SK-N-SH treated with all-trans-retinoic acid at 6 μM for 48 hours (cell line): ENCODE measurements at regions not wholly inside any gene's neighbourhood (a gene's known extent, or its start where the extent isn't known, plus 50 kb on each side); places are given as distances from the start of the nearest gene placed in this dataset.

ENCODE experiments used
- ATAC-seq: fragments of 200-7000 bp; cut with Tn5 transposase; 3 replicates; pipeline ENCODE4 v1.9.1; 2020; ENCODE audit warnings: mild to moderate bottlenecking, moderate library complexity
- ARNTL ChIP-seq: fragments of 450-650 bp; formaldehyde crosslinking; IDR thresholded peaks from 2 replicates; pipeline ENCODE4 v1.5.0; 2020; ENCODE audit warnings: low read depth, mild to moderate bottlenecking, moderate library complexity, borderline replicate concordance
- CREB5 ChIP-seq: fragments of 250-450 bp; sonication (Bioruptor Pico); IDR thresholded peaks from 2 replicates; pipeline ENCODE4 v1.5.1; 2020; ENCODE audit warnings: low read depth, mild to moderate bottlenecking, moderate library complexity
- CSDC2 ChIP-seq: fragments of 250-450 bp; sonication (Bioruptor Pico); IDR thresholded peaks from 2 replicates; pipeline ENCODE4 v1.5.0; 2020; ENCODE audit warnings: mild to moderate bottlenecking, moderate library complexity
- CSRNP3 ChIP-seq: fragments of 250-450 bp; sonication (Bioruptor Pico); IDR thresholded peaks from 2 replicates; pipeline ENCODE4 v1.5.1; 2021; ENCODE audit warnings: mild to moderate bottlenecking, moderate library complexity
- ESRRG ChIP-seq: fragments of 250-450 bp; sonication (Bioruptor Pico); IDR thresholded peaks from 2 replicates; pipeline ENCODE4 v1.6.1; 2021; ENCODE audit warnings: mild to moderate bottlenecking
- GLIS3 ChIP-seq: fragments of 250-450 bp; sonication (Bioruptor Pico); IDR thresholded peaks from 2 replicates; pipeline ENCODE4 v1.5.0; 2020; ENCODE audit warnings: mild to moderate bottlenecking, moderate library complexity
- ISL1 ChIP-seq: fragments of 250-450 bp; sonication (Bioruptor Pico); IDR thresholded peaks from 2 replicates; pipeline ENCODE4 v2.1.2; 2022; ENCODE audit warnings: mild to moderate bottlenecking, moderate library complexity
- POU6F1 ChIP-seq: fragments of 250-450 bp; sonication (Bioruptor Pico); IDR thresholded peaks from 2 replicates; pipeline ENCODE4 v1.8.0; 2021; ENCODE audit warnings: low read depth, mild to moderate bottlenecking, moderate library complexity, borderline replicate concordance
- PPARA ChIP-seq: fragments of 250-450 bp; sonication (Bioruptor Pico); IDR thresholded peaks from 2 replicates; pipeline ENCODE4 v1.5.0; 2020; ENCODE audit warnings: mild to moderate bottlenecking, borderline replicate concordance
- SNAI2 ChIP-seq: fragments of 250-450 bp; sonication (Bioruptor Pico); IDR thresholded peaks from 2 replicates; pipeline ENCODE4 v1.5.0; 2020; ENCODE audit warnings: mild to moderate bottlenecking, moderate library complexity
- TCF4 ChIP-seq: fragments of 250-450 bp; sonication (Bioruptor Pico); IDR thresholded peaks from 2 replicates; pipeline ENCODE4 v1.8.0; 2021; ENCODE audit warnings: mild to moderate bottlenecking, moderate library complexity, borderline replicate concordance
- TSHZ2 ChIP-seq: fragments of 250-450 bp; sonication (Bioruptor Pico); IDR thresholded peaks from 2 replicates; pipeline ENCODE4 v1.5.0; 2020; ENCODE audit warnings: mild to moderate bottlenecking, moderate library complexity
- ZFP3 ChIP-seq: fragments of 250-450 bp; sonication (Bioruptor Pico); IDR thresholded peaks from 2 replicates; pipeline ENCODE4 v1.5.0; 2020; ENCODE audit warnings: mild to moderate bottlenecking, moderate library complexity
- ZFP30 ChIP-seq: fragments of 450-650 bp; formaldehyde crosslinking; IDR thresholded peaks from 2 replicates; pipeline ENCODE4 v1.5.0; 2022; ENCODE audit warnings: mild to moderate bottlenecking, moderate library complexity
- ZNF565 ChIP-seq: fragments of 450-650 bp; formaldehyde crosslinking; conservative IDR thresholded peaks from 2 replicates; pipeline ENCODE4 v1.5.0; 2020; ENCODE audit warnings: low read depth, mild to moderate bottlenecking, moderate library complexity
- ZNF70 ChIP-seq: fragments of 450-650 bp; formaldehyde crosslinking; IDR thresholded peaks from 2 replicates; pipeline ENCODE4 v1.5.0; 2020; ENCODE audit warnings: mild to moderate bottlenecking, moderate library complexity

- TF ChIP-seq CREB5 (CRISPR knock-in tag) (no peak), ZFP30 (CRISPR knock-in tag) (no peak), POU6F1 (CRISPR knock-in tag) (no peak), TSHZ2 (CRISPR knock-in tag) (no peak), GLIS3 (CRISPR knock-in tag) (no peak), ARNTL (no peak)
These were observed 85.6 kb upstream of the ALDH1A3 start (continued) for GRCh38 chr15:100794008-100794407.

- TF ChIP-seq ZNF70 (CRISPR knock-in tag): no peak
- TF ChIP-seq GLIS3 (CRISPR knock-in tag): no peak
- no peak for TF ChIP-seq PPARA
- no peak for TF ChIP-seq TSHZ2 (CRISPR knock-in tag)
- TF ChIP-seq SNAI2 (CRISPR knock-in tag): no peak
- no peak for TF ChIP-seq ISL1 (CRISPR knock-in tag)
- TF ChIP-seq CSDC2 (CRISPR knock-in tag): no peak
- TF ChIP-seq ZFP3 (CRISPR knock-in tag): no peak
- TF ChIP-seq TCF4: no peak
- no peak for TF ChIP-seq CREB5 (CRISPR knock-in tag)
- no peak for TF ChIP-seq CSRNP3 (CRISPR knock-in tag)
- no peak for TF ChIP-seq ZNF565
- no peak for TF ChIP-seq ESRRG (CRISPR knock-in tag)
- ATAC-seq: no peak
These were observed 78.3 kb upstream of the ALDH1A3 start for GRCh38 chr15:100801256-100801900.

GRCh38 chr15:100802421-100803170 is 77.0 kb upstream of the ALDH1A3 start:
- no peak for ATAC-seq
- no peak for TF ChIP-seq CSDC2 (CRISPR knock-in tag)
- no peak for TF ChIP-seq ISL1 (CRISPR knock-in tag)
- no peak for TF ChIP-seq ZNF70 (CRISPR knock-in tag)
- TF ChIP-seq ZFP30 (CRISPR knock-in tag): no peak
